Brain microvascular endothelial cell (primary cell): ENCODE measurements at regions not wholly inside any gene's neighbourhood (a gene's known extent, or its start where the extent isn't known, plus 50 kb on each side); places are given as distances from the start of the nearest gene placed in this dataset.
A peak's percentile ranks its signal among the peaks of the same experiment; 100 is the strongest.

Source experiments
- DNase-seq: peaks from one replicate; pipeline ENCODE4 v3.0.0-alpha.2; 2020
- H3K27ac ChIP-seq: fragments of 250-450 bp; sonication (Bioruptor Pico); 2 replicates; pipeline ENCODE4 v1.5.1; 2020; ENCODE audit warnings: mild to moderate bottlenecking, moderate library complexity
- H3K27me3 ChIP-seq: fragments of 250-450 bp; sonication (Bioruptor Pico); replicated peaks from 2 replicates; pipeline ENCODE4 v1.5.1; 2020; ENCODE audit warnings: mild to moderate bottlenecking
- H3K36me3 ChIP-seq: fragments of 250-450 bp; sonication (Bioruptor Pico); replicated peaks from 2 replicates; pipeline ENCODE4 v1.5.1; 2020; ENCODE audit warnings: mild to moderate bottlenecking
- H3K4me3 ChIP-seq: 2 replicates; pipeline ENCODE4 v1.5.1; 2011; ENCODE audit warnings: low read depth, mild to moderate bottlenecking, control low read depth, low read length, moderate library complexity
- CTCF ChIP-seq: IDR thresholded peaks from 2 replicates; pipeline ENCODE4 v1.5.1; 2011; ENCODE audit warnings: low read depth, mild to moderate bottlenecking, moderate library complexity, low read length, control low read depth, inconsistent platforms; ENCODE audit errors: missing control alignments
- in situ Hi-C: cut with HindIII; loops from 2 replicates; pipeline ENCODE4 v1.10.0; 2017; ENCODE audit warnings: low sequenced_read_pairs, low pct_ligation_motif_present

GRCh38 chr9:755454-756381, 85.8 kb upstream of the DMRT1 start:
- H3K4me3 ChIP-seq = no peak overlapping the region
- no peaks in the 10 kb centered on the region for H3K36me3 ChIP-seq
- H3K27ac ChIP-seq = peak overlapping the region; percentile 58
- peak; percentile 86 for DNase-seq
- TF ChIP-seq CTCF = no peak
- in situ Hi-C loops = no loop called here
- no peaks in the 10 kb centered on the region for H3K27me3 ChIP-seq

- peak; percentile 52 for DNase-seq
- peak; percentile 81 for TF ChIP-seq CTCF
- no peak overlapping the region for H3K4me3 ChIP-seq
- H3K27ac ChIP-seq = no peak overlapping the region
- in situ Hi-C loops = no loop called here
- no peaks in the 10 kb centered on the region for H3K36me3 ChIP-seq
- H3K27me3 ChIP-seq = no peaks in the 10 kb centered on the region
These were observed 84.1 kb upstream of the DMRT1 start for GRCh38 chr9:757246-757881.

GRCh38 chr9:758146-758545, 83.4 kb upstream of the DMRT1 start:
- H3K4me3 ChIP-seq = no peak overlapping the region
- in situ Hi-C loops = no loop called here
- no peaks in the 10 kb centered on the region for H3K36me3 ChIP-seq
- no peak overlapping the region for H3K27ac ChIP-seq
- H3K27me3 ChIP-seq = no peaks in the 10 kb centered on the region
- no peak for TF ChIP-seq CTCF
- no peak for DNase-seq

- Histone ChIP-seq H3K27ac (no peak overlapping the region), H3K27me3 (no peaks in the 10 kb centered on the region)
These were observed 82.0 kb upstream of the DMRT1 start for GRCh38 chr9:759541-759940.

GRCh38 chr9:759983-760736, 81.3 kb upstream of the DMRT1 start:
- no peak overlapping the region for H3K4me3 ChIP-seq
- H3K27me3 ChIP-seq = no peaks in the 10 kb centered on the region
- no peaks in the 10 kb centered on the region for H3K36me3 ChIP-seq
- TF ChIP-seq CTCF = no peak
- no peak for DNase-seq
- no peak overlapping the region for H3K27ac ChIP-seq
- in situ Hi-C loops = no loop called here

More at GRCh38 chr9:759541-759940, 82.0 kb upstream of the DMRT1 start:
- H3K36me3 ChIP-seq = no peaks in the 10 kb centered on the region
- no peak overlapping the region for H3K4me3 ChIP-seq
- no peak for DNase-seq
- in situ Hi-C loops = no loop called here
- no peak for TF ChIP-seq CTCF
